Astrocyte of the cerebellum (primary cell): ENCODE measurements at regions not wholly inside any gene's neighbourhood (a gene's known extent, or its start where the extent isn't known, plus 50 kb on each side); places are given as distances from the start of the nearest gene placed in this dataset.

Source experiments
- DNase-seq: peaks from one replicate; pipeline ENCODE4 v3.0.0-alpha.2; 2011; ENCODE audit warnings: low read depth
- H3K4me3 ChIP-seq: 2 replicates; pipeline ENCODE4 v1.5.1; 2011; ENCODE audit warnings: mild to moderate bottlenecking, low read depth, low read length, moderate library complexity
- CTCF ChIP-seq: IDR thresholded peaks from 2 replicates; pipeline ENCODE4 v1.5.1; 2012; ENCODE audit warnings: low read length, low read depth, moderate library complexity, mild to moderate bottlenecking; ENCODE audit errors: missing control alignments
- in situ Hi-C: cut with HindIII; loops from 2 replicates; pipeline ENCODE4 v1.10.0; 2017; ENCODE audit warnings: low sequenced_read_pairs

GRCh38 chr3:73234354-73235014 lies 173.0 kb downstream of the EBLN2 start:
- no peak overlapping the region for H3K4me3 ChIP-seq
- in situ Hi-C loops = no loop called here
- TF ChIP-seq CTCF = no peak
- no peak for DNase-seq

- in situ Hi-C loops = no loop called here
- H3K4me3 ChIP-seq = no peak overlapping the region
- no peak for TF ChIP-seq CTCF
- DNase-seq = no peak
Measured at GRCh38 chr3:73235768-73236167, 174.3 kb downstream of the EBLN2 start.

GRCh38 chr3:73236867-73237266 lies 175.4 kb downstream of the EBLN2 start:
- H3K4me3 ChIP-seq = no peak overlapping the region
- DNase-seq = no peak
- no peak for TF ChIP-seq CTCF
- in situ Hi-C loops = no loop called here

GRCh38 chr3:73243740-73244139 lies 182.3 kb downstream of the EBLN2 start:
- TF ChIP-seq CTCF = no peak
- H3K4me3 ChIP-seq = no peak overlapping the region
- in situ Hi-C loops = no loop called here
- DNase-seq = no peak

GRCh38 chr3:73245459-73245858 lies 184.0 kb downstream of the EBLN2 start:
- in situ Hi-C loops = loop anchor here (5.0 kb wide), 1 partner anchor 57 kb away; no protein-coding TSS in a partner anchor
- TF ChIP-seq CTCF = no peak
- no peak overlapping the region for H3K4me3 ChIP-seq
- no peak for DNase-seq

- H3K4me3 ChIP-seq = no peak overlapping the region
- TF ChIP-seq CTCF = no peak
- in situ Hi-C loops = loop anchor here (5.0 kb wide), 1 partner anchor 53 kb away; no protein-coding TSS in a partner anchor
- DNase-seq = no peak
Measured at GRCh38 chr3:73249047-73249446, 187.6 kb downstream of the EBLN2 start.
